Suprapubic skin (tissue), 4 donors: ENCODE measurements at regions not wholly inside any gene's neighbourhood (a gene's known extent, or its start where the extent isn't known, plus 50 kb on each side); places are given as distances from the start of the nearest gene placed in this dataset.

Experiments used
- CTCF ChIP-seq, 2 donors: fragments of 200-600 bp in 1 of 2; fragments of 450-650 bp in 1 of 2; sonication (generic) in 1 of 2; IDR thresholded peaks; one replicate each; pipeline ENCODE4 v1.5.1; 2016 to 2019; ENCODE audit warnings: antibody characterized with exemption in 2 of 2, mild to moderate bottlenecking in 1 of 2, moderate library complexity in 1 of 2
- EP300 ChIP-seq: sonication (generic); formaldehyde crosslinking; IDR thresholded peaks from one replicate; pipeline ENCODE4 v1.6.1; 2017; ENCODE audit warnings: antibody characterized with exemption
- POLR2A ChIP-seq, 2 donors: fragments of 450-650 bp; IDR thresholded peaks; one replicate each; pipeline ENCODE4 v1.6.1; 2017; ENCODE audit warnings: antibody characterized with exemption in 2 of 2, mild to moderate bottlenecking in 2 of 2, moderate library complexity in 2 of 2
- POLR2AphosphoS5 ChIP-seq, 3 donors: sonication (generic); formaldehyde crosslinking; IDR thresholded peaks; one replicate each; pipeline ENCODE4 v1.6.1; 2017; ENCODE audit warnings: antibody characterized with exemption in 3 of 3

GRCh38 chr5:17019324-17019723 lies 83.2 kb upstream of the MYO10 start:
- TF ChIP-seq POLR2AphosphoS5 (IDR thresholded peaks at IDR 0.05) (no peak), POLR2A (IDR thresholded peaks at IDR 0.05) (no peak), EP300 (no peak), CTCF (IDR thresholded peaks at IDR 0.05) (no peak)
